ENCODE measurements at regions not wholly inside any gene's neighbourhood (a gene's known extent, or its start where the extent isn't known, plus 50 kb on each side); places are given as distances from the start of the nearest gene placed in this dataset.

DNA sequence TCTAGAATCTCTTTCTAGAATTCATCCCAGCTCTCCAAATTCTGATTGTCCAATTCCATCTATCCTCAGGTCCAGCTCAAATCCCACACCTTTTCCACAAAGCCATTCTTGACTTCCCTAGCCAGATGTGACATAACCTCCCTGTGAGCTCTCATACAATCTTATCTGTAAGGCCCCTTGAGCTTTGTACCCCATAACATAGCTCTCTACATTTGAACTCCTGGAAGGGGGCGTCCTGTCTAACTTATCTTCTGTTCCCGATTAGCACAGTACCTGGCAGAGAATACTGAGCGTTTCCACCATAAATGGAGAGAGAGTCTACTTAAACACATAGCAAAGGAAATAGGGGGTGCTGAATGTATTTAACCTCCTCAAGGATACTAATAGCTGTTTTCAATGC lies 251.6 kb upstream of the RGMB start:
- Histone ChIP-seq H3K9me3 (ENCODE audit: control extremely low read depth in 1 of 3, control insufficient read depth in 2 of 3, insufficient read depth in 1 of 3, low read length in 2 of 3) (no peaks in the 10 kb centered on the region), H4K20me1 (ENCODE audit: control insufficient read depth, insufficient read depth, low read length, poor library complexity, severe bottlenecking) (no peaks in the 10 kb centered on the region), H3K27me3 (replicated peaks in 1 of 4; ENCODE audit: control extremely low read depth in 1 of 4, control insufficient read depth in 3 of 4, insufficient read depth in 4 of 4, low read length in 3 of 4) (no peaks in the 10 kb centered on the region), H3K4me1 (ENCODE audit: control insufficient read depth in 2 of 2, insufficient read depth in 2 of 2, low read length in 2 of 2) (no peaks in the 10 kb centered on the region), H3K9ac (ENCODE audit: low read length) (no peak overlapping the region), H3K79me2 (ENCODE audit: control insufficient read depth, insufficient read depth, low read length) (no peaks in the 10 kb centered on the region), H3K27ac (ENCODE audit: low read length in 2 of 2) (no peak overlapping the region), H3K36me3 (replicated peaks in 1 of 2; ENCODE audit: control extremely low read depth in 1 of 2, control insufficient read depth in 1 of 2, extremely low read depth in 1 of 2, insufficient read depth in 2 of 2, low read length in 1 of 2) (no peaks in the 10 kb centered on the region), H3K4me2 (replicated peaks; ENCODE audit: low read depth, low read length, poor library complexity, severe bottlenecking) (no peak overlapping the region), H2AFZ (ENCODE audit: insufficient read depth, low read depth, low read length, poor library complexity, severe bottlenecking) (no peak overlapping the region), H3K4me3 (ENCODE audit: control extremely low read depth in 1 of 5, extremely low read depth in 1 of 5, insufficient read depth in 1 of 5, low read depth in 2 of 5, low read length in 4 of 5) (no peak overlapping the region)
- TF ChIP-seq, protein P1, sequence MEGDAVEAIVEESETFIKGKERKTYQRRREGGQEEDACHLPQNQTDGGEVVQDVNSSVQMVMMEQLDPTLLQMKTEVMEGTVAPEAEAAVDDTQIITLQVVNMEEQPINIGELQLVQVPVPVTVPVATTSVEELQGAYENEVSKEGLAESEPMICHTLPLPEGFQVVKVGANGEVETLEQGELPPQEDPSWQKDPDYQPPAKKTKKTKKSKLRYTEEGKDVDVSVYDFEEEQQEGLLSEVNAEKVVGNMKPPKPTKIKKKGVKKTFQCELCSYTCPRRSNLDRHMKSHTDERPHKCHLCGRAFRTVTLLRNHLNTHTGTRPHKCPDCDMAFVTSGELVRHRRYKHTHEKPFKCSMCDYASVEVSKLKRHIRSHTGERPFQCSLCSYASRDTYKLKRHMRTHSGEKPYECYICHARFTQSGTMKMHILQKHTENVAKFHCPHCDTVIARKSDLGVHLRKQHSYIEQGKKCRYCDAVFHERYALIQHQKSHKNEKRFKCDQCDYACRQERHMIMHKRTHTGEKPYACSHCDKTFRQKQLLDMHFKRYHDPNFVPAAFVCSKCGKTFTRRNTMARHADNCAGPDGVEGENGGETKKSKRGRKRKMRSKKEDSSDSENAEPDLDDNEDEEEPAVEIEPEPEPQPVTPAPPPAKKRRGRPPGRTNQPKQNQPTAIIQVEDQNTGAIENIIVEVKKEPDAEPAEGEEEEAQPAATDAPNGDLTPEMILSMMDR (IDR thresholded peaks at IDR 0.05): no peak
- TF ChIP-seq EZH2 (IDR thresholded peaks at IDR 0.05; ENCODE audit: borderline replicate concordance, insufficient read depth, low read depth, low read length, poor library complexity, severe bottlenecking): no peak
- ChIA-PET CTCF (no interaction called here), POLR2A (no interaction called here)
- ATAC-seq (ENCODE audit: low read depth) (no peak), DNase-seq (no peak)
- intact Hi-C loops (cut with micrococcal nuclease): no loop called here
- Mint-ChIP-seq H3K27ac (no peak overlapping the region), H3K4me1 (no peaks in the 10 kb centered on the region), H3K9me3 (ENCODE audit: insufficient read depth) (no peaks in the 10 kb centered on the region), H3K27me3 (no peaks in the 10 kb centered on the region), H3K4me3 (no peak overlapping the region)
- WGBS (ENCODE audit: insufficient coverage): no CpG with 5 or more reads among the region's 3 CpGs

DNA sequence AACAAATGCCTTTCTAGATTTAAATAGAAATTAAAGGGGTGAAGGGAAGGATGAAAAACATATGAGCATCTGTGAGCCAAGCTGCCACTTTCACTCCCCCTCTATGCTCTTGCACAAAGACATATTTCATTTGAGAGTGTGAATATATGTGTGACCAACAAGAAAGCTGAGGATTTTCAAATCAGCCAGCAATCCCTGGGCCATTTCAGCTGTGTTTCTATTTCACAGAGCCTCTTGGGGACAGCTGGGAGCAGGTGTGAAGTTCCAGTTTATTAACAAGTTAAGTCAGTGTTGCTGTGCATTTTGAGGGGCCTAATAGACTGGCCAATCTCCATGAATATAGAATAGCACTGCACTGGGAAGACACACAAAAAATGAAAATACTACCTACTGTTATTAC lies 248.7 kb upstream of the RGMB start:
- Histone ChIP-seq H3K9me3 (ENCODE audit: control extremely low read depth in 1 of 3, control insufficient read depth in 2 of 3, insufficient read depth in 1 of 3, low read length in 2 of 3) (no peaks in the 10 kb centered on the region), H3K9ac (ENCODE audit: low read length) (no peak overlapping the region), H3K4me1 (ENCODE audit: control insufficient read depth in 2 of 2, insufficient read depth in 2 of 2, low read length in 2 of 2) (no peaks in the 10 kb centered on the region), H2AFZ (ENCODE audit: insufficient read depth, low read depth, low read length, poor library complexity, severe bottlenecking) (no peak overlapping the region), H4K20me1 (ENCODE audit: control insufficient read depth, insufficient read depth, low read length, poor library complexity, severe bottlenecking) (no peaks in the 10 kb centered on the region), H3K4me2 (replicated peaks; ENCODE audit: low read depth, low read length, poor library complexity, severe bottlenecking) (no peak overlapping the region), H3K36me3 (replicated peaks in 1 of 2; ENCODE audit: control extremely low read depth in 1 of 2, control insufficient read depth in 1 of 2, extremely low read depth in 1 of 2, insufficient read depth in 2 of 2, low read length in 1 of 2) (no peaks in the 10 kb centered on the region), H3K27ac (ENCODE audit: low read length in 2 of 2) (no peak overlapping the region), H3K4me3 (ENCODE audit: control extremely low read depth in 1 of 5, extremely low read depth in 1 of 5, insufficient read depth in 1 of 5, low read depth in 2 of 5, low read length in 4 of 5) (no peak overlapping the region), H3K79me2 (ENCODE audit: control insufficient read depth, insufficient read depth, low read length) (no peaks in the 10 kb centered on the region), H3K27me3 (replicated peaks in 1 of 4; ENCODE audit: control extremely low read depth in 1 of 4, control insufficient read depth in 3 of 4, insufficient read depth in 4 of 4, low read length in 3 of 4) (no peaks in the 10 kb centered on the region)
- TF ChIP-seq EZH2 (IDR thresholded peaks at IDR 0.05; ENCODE audit: borderline replicate concordance, insufficient read depth, low read depth, low read length, poor library complexity, severe bottlenecking): no peak
- TF ChIP-seq, protein P1 (IDR thresholded peaks at IDR 0.05): no peak
- POLR2A ChIA-PET: no interaction called here
- no peak for DNase-seq
- no peak overlapping the region for H3K4me3 Mint-ChIP-seq
- intact Hi-C loops (cut with micrococcal nuclease): no loop called here
- no peak for ATAC-seq (ENCODE audit: low read depth)
- H3K27ac Mint-ChIP-seq: no peak overlapping the region
- H3K27me3 Mint-ChIP-seq: peaks cover 4% of the 10 kb centered on the region
- CTCF ChIA-PET: no interaction called here
- no peaks in the 10 kb centered on the region for H3K4me1 Mint-ChIP-seq
- no peaks in the 10 kb centered on the region for H3K9me3 Mint-ChIP-seq (ENCODE audit: insufficient read depth)
